MCF 10A (cell line): ENCODE measurements at regions not wholly inside any gene's neighbourhood (a gene's known extent, or its start where the extent isn't known, plus 50 kb on each side); places are given as distances from the start of the nearest gene placed in this dataset.

Source experiments
- BruUV-seq: library from RNA; stranded (reverse); fragments of 400-500 nt; replicated peaks from 2 replicates; lab custom pipeline; 2021; lab: Mats Ljungman, UMichigan
- CTCF ChIA-PET: fragments of 300-600 bp; sonication (Branson Sonifier 250); formaldehyde crosslinking; extraction: SDS; loops from one replicate; lab custom pipeline; 2021; ENCODE audit warnings: antibody characterized with exemption, inconsistent platforms; lab: Yijun Ruan, JAX
- POLR2A ChIA-PET: fragments of 300-600, 350-650 bp; sonication (Branson Sonifier 250); formaldehyde crosslinking; extraction: SDS; loops from one replicate; lab custom pipeline; 2020; ENCODE audit warnings: antibody characterized with exemption, inconsistent platforms; lab: Yijun Ruan, JAX
- DNase-seq: peaks from one replicate; pipeline ENCODE4 v3.0.0-alpha.2; 2018; ENCODE audit not compliant: unreplicated experiment
- H3K27ac Mint-ChIP-seq: one replicate; pipeline ENCODE4 v1.8.0; 2022; ENCODE audit warnings: mild to moderate bottlenecking, low read depth, mixed read lengths; ENCODE audit not compliant: unreplicated experiment
- H3K27me3 Mint-ChIP-seq: one replicate; pipeline ENCODE4 v1.8.0; 2022; ENCODE audit warnings: mixed read lengths; ENCODE audit not compliant: insufficient read depth, unreplicated experiment
- H3K36me3 Mint-ChIP-seq: one replicate; pipeline ENCODE4 v1.8.0; 2022; ENCODE audit warnings: mild to moderate bottlenecking, moderate library complexity, mixed read lengths; ENCODE audit not compliant: insufficient read depth, unreplicated experiment
- H3K4me1 Mint-ChIP-seq: one replicate; pipeline ENCODE4 v1.8.0; 2022; ENCODE audit warnings: mixed read lengths; ENCODE audit not compliant: insufficient read depth, unreplicated experiment
- H3K4me3 Mint-ChIP-seq: one replicate; pipeline ENCODE4 v1.8.0; 2022; ENCODE audit warnings: mild to moderate bottlenecking, moderate library complexity, mixed read lengths; ENCODE audit not compliant: unreplicated experiment
- H3K9me3 Mint-ChIP-seq: one replicate; pipeline ENCODE4 v1.8.0; 2022; ENCODE audit warnings: mixed read lengths; ENCODE audit not compliant: unreplicated experiment
- CTCF ChIP-seq: fragments of 200-600 bp; IDR thresholded peaks from one replicate; pipeline ENCODE4 v1.8.0; 2022; ENCODE audit warnings: antibody characterized with exemption, mild to moderate bottlenecking; ENCODE audit not compliant: unreplicated experiment
- intact Hi-C: fragments of 100-400 bp; cut with micrococcal nuclease; formaldehyde crosslinking; loops from 2 replicates; pipeline ENCODE4 v1.14.1; 2022

DNA sequence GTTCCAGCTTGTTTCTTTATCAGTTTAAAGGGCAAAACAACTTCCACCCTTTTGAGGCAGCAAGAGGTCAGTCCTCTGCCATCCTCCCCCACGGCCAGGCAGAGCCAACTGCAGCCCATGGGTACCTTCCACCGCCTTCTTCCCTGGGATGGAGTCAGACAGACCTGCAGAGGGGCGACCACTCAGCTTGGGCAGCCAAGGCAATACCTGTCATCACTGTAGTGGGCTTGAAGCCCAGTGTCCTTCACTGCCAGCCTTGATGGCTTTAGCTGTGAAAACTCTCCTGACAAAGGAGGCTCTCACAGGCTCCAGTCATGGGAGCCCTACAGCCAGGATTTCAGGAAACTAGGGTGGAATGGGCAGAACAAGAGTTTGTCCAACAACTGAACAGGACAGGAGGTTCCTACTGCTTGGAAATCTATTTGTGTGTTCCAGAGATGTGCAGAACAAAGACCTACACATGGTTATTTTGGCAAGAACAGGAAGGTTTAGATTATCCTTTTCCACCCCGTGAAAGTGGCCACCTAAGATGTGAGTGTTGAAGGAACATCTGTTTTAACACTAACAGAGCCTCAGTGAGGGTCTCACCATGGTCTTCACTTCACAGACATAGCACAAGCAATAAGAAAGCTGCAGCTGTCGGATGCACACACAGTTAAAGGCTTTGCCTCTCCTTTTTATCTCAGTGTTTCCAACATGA is 93.9 kb upstream of the RMDN2 start:
- POLR2A ChIA-PET = no interaction called here
- no TSS peak for BruUV-seq

DNA sequence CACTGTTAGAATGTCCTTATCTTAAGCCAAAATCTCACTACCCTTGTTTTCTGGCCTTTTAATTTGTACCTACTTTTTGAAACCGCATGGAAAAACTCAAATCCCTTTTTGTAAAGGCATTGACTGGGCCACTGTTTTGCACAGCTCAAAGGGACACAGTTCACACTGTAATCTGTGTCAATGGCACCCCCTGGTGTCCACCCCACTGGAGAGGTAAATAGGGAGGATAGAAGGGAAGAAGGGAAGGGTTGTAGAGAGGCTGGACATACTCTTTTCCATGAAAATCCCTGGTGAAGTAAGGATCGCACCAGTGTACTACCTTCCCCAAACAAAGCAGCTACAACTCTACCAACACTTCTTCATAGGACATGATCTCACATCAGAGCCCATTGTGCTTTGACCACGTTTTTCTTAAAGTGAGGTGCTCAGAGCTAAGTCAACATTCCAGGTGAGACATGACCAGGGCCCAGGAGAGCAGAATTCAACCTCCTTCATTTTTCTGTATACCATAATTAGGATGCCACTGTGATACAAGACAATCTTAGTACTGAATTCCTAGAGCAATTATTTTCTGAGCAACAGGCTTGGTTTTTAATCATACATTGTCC is 92.4 kb upstream of the RMDN2 start:
- POLR2A ChIA-PET = interaction anchor here (0.6 to 1.6 kb wide), 3 partner anchors 418 to 436 kb away, joined by 3 to 11 read pairs (median 9); no protein-coding TSS in a partner anchor
- H3K27me3 Mint-ChIP-seq = no peaks in the 10 kb centered on the region
- no peak overlapping the region for H3K27ac Mint-ChIP-seq
- TF ChIP-seq CTCF = peak; percentile 79
- H3K4me1 Mint-ChIP-seq = peaks cover 5% of the 10 kb centered on the region
- intact Hi-C loops = loop anchor here (1.0 to 5.0 kb wide), 6 partner anchors 23 to 545 kb away; partner anchors contain the start of gene CDC42EP3
- no peaks in the 10 kb centered on the region for H3K36me3 Mint-ChIP-seq
- BruUV-seq = no TSS peak
- CTCF ChIA-PET = interaction anchor here (0.5 to 8.5 kb wide), 41 partner anchors 13 to 612 kb away, joined by 3 to 135 read pairs (median 4); no protein-coding TSS in a partner anchor
- peak; percentile 89 for DNase-seq
- no peaks in the 10 kb centered on the region for H3K9me3 Mint-ChIP-seq
- H3K4me3 Mint-ChIP-seq = no peak overlapping the region

More for the DNA sequence above, 93.9 kb upstream of the RMDN2 start:
- peaks cover 5% of the 10 kb centered on the region for H3K4me1 Mint-ChIP-seq
- no peaks in the 10 kb centered on the region for H3K27me3 Mint-ChIP-seq
- CTCF ChIA-PET = interaction anchor here (0.6 to 8.5 kb wide), 8 partner anchors 9 to 433 kb away, joined by 3 to 135 read pairs (median 10); no protein-coding TSS in a partner anchor
- no peak for TF ChIP-seq CTCF
- intact Hi-C loops = loop anchor here (5.0 kb wide), 1 partner anchor 544 kb away; no protein-coding TSS in a partner anchor
- H3K9me3 Mint-ChIP-seq = no peaks in the 10 kb centered on the region
- H3K4me3 Mint-ChIP-seq = no peak overlapping the region
- no peaks in the 10 kb centered on the region for H3K36me3 Mint-ChIP-seq
- no peak for DNase-seq
- no peak overlapping the region for H3K27ac Mint-ChIP-seq

GRCh38 chr2:37833423-37833822 is 91.7 kb upstream of the RMDN2 start:
- H3K27ac Mint-ChIP-seq = no peak overlapping the region
- intact Hi-C loops = loop anchor here (5.0 kb wide), 1 partner anchor 546 kb away; no protein-coding TSS in a partner anchor
- no peaks in the 10 kb centered on the region for H3K9me3 Mint-ChIP-seq
- no peak overlapping the region for H3K4me3 Mint-ChIP-seq
- H3K36me3 Mint-ChIP-seq = no peaks in the 10 kb centered on the region
- no TSS peak for BruUV-seq
- ChIA-PET CTCF (interaction anchor here (0.5 to 8.5 kb wide), 33 partner anchors 12 to 664 kb away, joined by 3 to 135 read pairs (median 4); no protein-coding TSS in a partner anchor), POLR2A (interaction anchor here (0.6 to 1.6 kb wide), 3 partner anchors 419 to 437 kb away, joined by 3 to 11 read pairs (median 9); no protein-coding TSS in a partner anchor)
- no peaks in the 10 kb centered on the region for H3K27me3 Mint-ChIP-seq
- DNase-seq = no peak
- no peak for TF ChIP-seq CTCF
- H3K4me1 Mint-ChIP-seq = peaks cover 5% of the 10 kb centered on the region

GRCh38 chr2:37836270-37836669 is 88.8 kb upstream of the RMDN2 start:
- CTCF ChIA-PET = interaction anchor here (0.6 to 8.5 kb wide), 5 partner anchors 39 to 441 kb away, joined by 3 to 92 read pairs (median 5); no protein-coding TSS in a partner anchor
- intact Hi-C loops = no loop called here
- Mint-ChIP-seq H3K4me1 (peaks cover 5% of the 10 kb centered on the region), H3K27ac (no peak overlapping the region), H3K9me3 (no peaks in the 10 kb centered on the region), H3K4me3 (no peak overlapping the region), H3K36me3 (no peaks in the 10 kb centered on the region), H3K27me3 (no peaks in the 10 kb centered on the region)
- POLR2A ChIA-PET = interaction anchor here (0.7 to 1.5 kb wide), 2 partner anchors 19 to 421 kb away, joined by 3 read pairs; no protein-coding TSS in a partner anchor
- TF ChIP-seq CTCF = no peak
- DNase-seq = no peak
- BruUV-seq = no TSS peak
